ENCODE measurements at regions not wholly inside any gene's neighbourhood (a gene's known extent, or its start where the extent isn't known, plus 50 kb on each side); places are given as distances from the start of the nearest gene placed in this dataset.

- ChIA-PET CTCF (no interaction called here), POLR2A (no interaction called here)
- Histone ChIP-seq H3K4me3 (ENCODE audit: control insufficient read depth in 1 of 7, extremely low read depth in 1 of 7, insufficient read depth in 4 of 7, low read depth in 2 of 7, low read length in 6 of 7) (no peak overlapping the region), H3K36me3 (ENCODE audit: control insufficient read depth in 4 of 4, insufficient read depth in 4 of 4, low read length in 3 of 4) (no peaks in the 10 kb centered on the region), H3K4me1 (ENCODE audit: control extremely low read depth in 1 of 4, control insufficient read depth in 4 of 4, insufficient read depth in 4 of 4, low read length in 3 of 4) (no peaks in the 10 kb centered on the region), H3K9me3 (ENCODE audit: control extremely low read depth in 1 of 5, control insufficient read depth in 4 of 5, insufficient read depth in 2 of 5, low read depth in 1 of 5, low read length in 4 of 5) (no peaks in the 10 kb centered on the region), H3K27me3 (replicated peaks in 2 of 5; ENCODE audit: control insufficient read depth in 4 of 5, insufficient read depth in 5 of 5, low read length in 4 of 5) (no peaks in the 10 kb centered on the region), H3K27ac (ENCODE audit: insufficient read depth in 1 of 2, low read depth in 1 of 2, low read length in 2 of 2, poor library complexity in 1 of 2, severe bottlenecking in 2 of 2) (no peak overlapping the region)
- no CpG with 5 or more reads among the region's 3 CpGs for WGBS (ENCODE audit: insufficient coverage)
- no peak for DNase-seq
These were observed 908.0 kb upstream of the SORCS1 start for GRCh38 chr10:108072466-108072865.

- CTCF ChIA-PET, result no interaction called here
- Histone ChIP-seq H3K27me3 (replicated peaks in 2 of 5; ENCODE audit: control insufficient read depth in 4 of 5, insufficient read depth in 5 of 5, low read length in 4 of 5) (no peaks in the 10 kb centered on the region), H3K27ac (ENCODE audit: insufficient read depth in 1 of 2, low read depth in 1 of 2, low read length in 2 of 2, poor library complexity in 1 of 2, severe bottlenecking in 2 of 2) (no peak overlapping the region), H3K4me1 (ENCODE audit: control extremely low read depth in 1 of 4, control insufficient read depth in 4 of 4, insufficient read depth in 4 of 4, low read length in 3 of 4) (no peaks in the 10 kb centered on the region), H3K4me3 (ENCODE audit: control insufficient read depth in 1 of 7, extremely low read depth in 1 of 7, insufficient read depth in 4 of 7, low read depth in 2 of 7, low read length in 6 of 7) (no peak overlapping the region), H3K9me3 (ENCODE audit: control extremely low read depth in 1 of 5, control insufficient read depth in 4 of 5, insufficient read depth in 2 of 5, low read depth in 1 of 5, low read length in 4 of 5) (no peaks in the 10 kb centered on the region), H3K36me3 (ENCODE audit: control insufficient read depth in 4 of 4, insufficient read depth in 4 of 4, low read length in 3 of 4) (no peaks in the 10 kb centered on the region)
- WGBS (ENCODE audit: insufficient coverage), result no CpG with 5 or more reads among the region's 2 CpGs
- no peak for DNase-seq
- POLR2A ChIA-PET, result no interaction called here
These were observed 906.3 kb upstream of the SORCS1 start for GRCh38 chr10:108070789-108071188.

GRCh38 chr10:108069096-108069495 is 904.6 kb upstream of the SORCS1 start:
- Histone ChIP-seq H3K9me3 (ENCODE audit: control extremely low read depth in 1 of 5, control insufficient read depth in 4 of 5, insufficient read depth in 2 of 5, low read depth in 1 of 5, low read length in 4 of 5) (no peaks in the 10 kb centered on the region), H3K4me1 (ENCODE audit: control extremely low read depth in 1 of 4, control insufficient read depth in 4 of 4, insufficient read depth in 4 of 4, low read length in 3 of 4) (no peaks in the 10 kb centered on the region), H3K36me3 (ENCODE audit: control insufficient read depth in 4 of 4, insufficient read depth in 4 of 4, low read length in 3 of 4) (no peaks in the 10 kb centered on the region), H3K27ac (ENCODE audit: insufficient read depth in 1 of 2, low read depth in 1 of 2, low read length in 2 of 2, poor library complexity in 1 of 2, severe bottlenecking in 2 of 2) (no peak overlapping the region), H3K4me3 (ENCODE audit: control insufficient read depth in 1 of 7, extremely low read depth in 1 of 7, insufficient read depth in 4 of 7, low read depth in 2 of 7, low read length in 6 of 7) (no peak overlapping the region), H3K27me3 (replicated peaks in 2 of 5; ENCODE audit: control insufficient read depth in 4 of 5, insufficient read depth in 5 of 5, low read length in 4 of 5) (no peaks in the 10 kb centered on the region)
- no peak for DNase-seq
- ChIA-PET CTCF (no interaction called here), POLR2A (no interaction called here)
- no CpG with 5 or more reads among the region's 1 CpG for WGBS (ENCODE audit: insufficient coverage)

- H3K9me3 ChIP-seq (ENCODE audit: control extremely low read depth in 1 of 5, control insufficient read depth in 4 of 5, insufficient read depth in 2 of 5, low read depth in 1 of 5, low read length in 4 of 5), result no peaks in the 10 kb centered on the region
- H3K4me1 ChIP-seq (ENCODE audit: control extremely low read depth in 1 of 4, control insufficient read depth in 4 of 4, insufficient read depth in 4 of 4, low read length in 3 of 4), result no peaks in the 10 kb centered on the region
- no peak for DNase-seq
- no peak overlapping the region for H3K27ac ChIP-seq (ENCODE audit: insufficient read depth in 1 of 2, low read depth in 1 of 2, low read length in 2 of 2, poor library complexity in 1 of 2, severe bottlenecking in 2 of 2)
- no peak overlapping the region for H3K4me3 ChIP-seq (ENCODE audit: control insufficient read depth in 1 of 7, extremely low read depth in 1 of 7, insufficient read depth in 4 of 7, low read depth in 2 of 7, low read length in 6 of 7)
- ChIA-PET POLR2A (no interaction called here), CTCF (no interaction called here)
- no peaks in the 10 kb centered on the region for H3K27me3 ChIP-seq (replicated peaks in 2 of 5; ENCODE audit: control insufficient read depth in 4 of 5, insufficient read depth in 5 of 5, low read length in 4 of 5)
- no peaks in the 10 kb centered on the region for H3K36me3 ChIP-seq (ENCODE audit: control insufficient read depth in 4 of 4, insufficient read depth in 4 of 4, low read length in 3 of 4)
These were observed 900.3 kb upstream of the SORCS1 start for GRCh38 chr10:108064746-108065260.

- DNase-seq, result no peak
- ChIA-PET POLR2A (no interaction called here), CTCF (no interaction called here)
- 73% methylated on average over 1 of the region's 1 CpG for WGBS (ENCODE audit: insufficient coverage)
- H3K4me1 ChIP-seq (ENCODE audit: control extremely low read depth in 1 of 4, control insufficient read depth in 4 of 4, insufficient read depth in 4 of 4, low read length in 3 of 4), result no peaks in the 10 kb centered on the region
- no peak overlapping the region for H3K4me3 ChIP-seq (ENCODE audit: control insufficient read depth in 1 of 7, extremely low read depth in 1 of 7, insufficient read depth in 4 of 7, low read depth in 2 of 7, low read length in 6 of 7)
- H3K36me3 ChIP-seq (ENCODE audit: control insufficient read depth in 4 of 4, insufficient read depth in 4 of 4, low read length in 3 of 4), result no peaks in the 10 kb centered on the region
- H3K27me3 ChIP-seq (replicated peaks in 2 of 5; ENCODE audit: control insufficient read depth in 4 of 5, insufficient read depth in 5 of 5, low read length in 4 of 5), result no peaks in the 10 kb centered on the region
- H3K9me3 ChIP-seq (ENCODE audit: control extremely low read depth in 1 of 5, control insufficient read depth in 4 of 5, insufficient read depth in 2 of 5, low read depth in 1 of 5, low read length in 4 of 5), result no peaks in the 10 kb centered on the region
- H3K27ac ChIP-seq (ENCODE audit: insufficient read depth in 1 of 2, low read depth in 1 of 2, low read length in 2 of 2, poor library complexity in 1 of 2, severe bottlenecking in 2 of 2), result no peak overlapping the region
These were observed 895.7 kb upstream of the SORCS1 start for GRCh38 chr10:108060246-108060645.

- no peak for DNase-seq
- ChIA-PET POLR2A (no interaction called here), CTCF (no interaction called here)
- Histone ChIP-seq H3K36me3 (ENCODE audit: control insufficient read depth in 4 of 4, insufficient read depth in 4 of 4, low read length in 3 of 4) (no peaks in the 10 kb centered on the region), H3K27ac (ENCODE audit: insufficient read depth in 1 of 2, low read depth in 1 of 2, low read length in 2 of 2, poor library complexity in 1 of 2, severe bottlenecking in 2 of 2) (no peak overlapping the region), H3K9me3 (ENCODE audit: control extremely low read depth in 1 of 5, control insufficient read depth in 4 of 5, insufficient read depth in 2 of 5, low read depth in 1 of 5, low read length in 4 of 5) (no peaks in the 10 kb centered on the region), H3K4me3 (ENCODE audit: control insufficient read depth in 1 of 7, extremely low read depth in 1 of 7, insufficient read depth in 4 of 7, low read depth in 2 of 7, low read length in 6 of 7) (no peak overlapping the region), H3K27me3 (replicated peaks in 2 of 5; ENCODE audit: control insufficient read depth in 4 of 5, insufficient read depth in 5 of 5, low read length in 4 of 5) (no peaks in the 10 kb centered on the region), H3K4me1 (ENCODE audit: control extremely low read depth in 1 of 4, control insufficient read depth in 4 of 4, insufficient read depth in 4 of 4, low read length in 3 of 4) (no peaks in the 10 kb centered on the region)
- WGBS (ENCODE audit: insufficient coverage), result 57% methylated on average over 1 of the region's 1 CpG
These were observed 891.0 kb upstream of the SORCS1 start for GRCh38 chr10:108055506-108055905.

- ChIA-PET POLR2A (no interaction called here), CTCF (no interaction called here)
- no peak overlapping the region for H3K27ac ChIP-seq (ENCODE audit: insufficient read depth in 1 of 2, low read depth in 1 of 2, low read length in 2 of 2, poor library complexity in 1 of 2, severe bottlenecking in 2 of 2)
- no peak overlapping the region for H3K4me3 ChIP-seq (ENCODE audit: control insufficient read depth in 1 of 7, extremely low read depth in 1 of 7, insufficient read depth in 4 of 7, low read depth in 2 of 7, low read length in 6 of 7)
- no peaks in the 10 kb centered on the region for H3K4me1 ChIP-seq (ENCODE audit: control extremely low read depth in 1 of 4, control insufficient read depth in 4 of 4, insufficient read depth in 4 of 4, low read length in 3 of 4)
- no peak for DNase-seq
- H3K36me3 ChIP-seq (ENCODE audit: control insufficient read depth in 4 of 4, insufficient read depth in 4 of 4, low read length in 3 of 4), result no peaks in the 10 kb centered on the region
- 100% methylated on average over 1 of the region's 1 CpG for WGBS (ENCODE audit: insufficient coverage)
- no peaks in the 10 kb centered on the region for H3K27me3 ChIP-seq (replicated peaks in 2 of 5; ENCODE audit: control insufficient read depth in 4 of 5, insufficient read depth in 5 of 5, low read length in 4 of 5)
- H3K9me3 ChIP-seq (ENCODE audit: control extremely low read depth in 1 of 5, control insufficient read depth in 4 of 5, insufficient read depth in 2 of 5, low read depth in 1 of 5, low read length in 4 of 5), result no peaks in the 10 kb centered on the region
These were observed 888.5 kb upstream of the SORCS1 start for GRCh38 chr10:108052981-108053380.

Measured in common myeloid progenitor, CD34-positive (primary cell).